Adrenal gland (tissue), 5 donors: ENCODE measurements at regions not wholly inside any gene's neighbourhood (a gene's known extent, or its start where the extent isn't known, plus 50 kb on each side); places are given as distances from the start of the nearest gene placed in this dataset.

Experiments used
- CTCF ChIP-seq, 6 experiments: fragments of 450-650 bp in 4 of 6; fragments of 200-600 bp in 2 of 6; sonication (generic) in 1 of 6; IDR thresholded peaks; 1 replicate in 5 of 6; 2 replicates in 1 of 6; pipeline versions ENCODE4 v1.5.1 to v1.8.0; 2016 to 2021; ENCODE audit warnings: antibody characterized with exemption in 6 of 6, mild to moderate bottlenecking in 2 of 6, moderate library complexity in 1 of 6
- POLR2A ChIP-seq, 2 donors: fragments of 450-650 bp; IDR thresholded peaks; one replicate each; pipeline ENCODE4 v1.6.1; 2017; ENCODE audit warnings: antibody characterized with exemption in 2 of 2, mild to moderate bottlenecking in 2 of 2, moderate library complexity in 1 of 2
- donor health status: DM: no; HTN: no; CAD: no.

- TF ChIP-seq POLR2A (IDR thresholded peaks at IDR 0.05) (no peak), CTCF (IDR thresholded peaks at IDR 0.05) (no peak)
Observed at GRCh38 chr16:49936791-49937190, 80.9 kb upstream of the ZNF423 start.
